ENCODE measurements at regions not wholly inside any gene's neighbourhood (a gene's known extent, or its start where the extent isn't known, plus 50 kb on each side); places are given as distances from the start of the nearest gene placed in this dataset.

DNA sequence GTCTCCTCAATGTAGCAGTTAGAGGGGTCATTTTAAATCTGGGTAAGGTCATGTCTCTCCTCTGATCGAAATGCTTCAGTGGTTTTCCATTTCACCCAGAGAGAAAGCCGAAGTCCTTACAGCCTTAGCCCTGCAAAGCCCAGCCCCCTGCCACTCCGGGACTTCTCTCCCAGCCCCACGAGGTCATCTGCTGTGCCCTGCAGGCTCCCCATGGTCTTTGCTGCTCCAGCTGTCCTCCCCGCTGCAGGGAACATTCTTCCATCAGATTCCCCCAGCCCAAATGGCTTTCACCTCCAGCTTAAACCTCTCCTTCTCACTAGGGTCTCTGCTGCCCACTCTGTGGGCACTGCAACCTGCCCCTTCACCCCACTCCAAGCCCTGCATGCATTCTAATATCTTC lies 626.5 kb downstream of the NPHP4 start:
- Mint-ChIP-seq H3K27ac (no peak overlapping the region), H3K36me3 (ENCODE audit: low read depth) (0 out of 2 replicates have a peak, but pooled peaks cover under 1% of the 10 kb centered on the region), H3K4me3 (no peak overlapping the region), H3K4me1 (ENCODE audit: low read depth) (no peaks in the 10 kb centered on the region), H3K9me3 (peaks cover 81% of the 10 kb centered on the region), H3K27me3 (ENCODE audit: insufficient read depth) (peaks cover 2% of the 10 kb centered on the region)
- TF ChIP-seq, protein P1, sequence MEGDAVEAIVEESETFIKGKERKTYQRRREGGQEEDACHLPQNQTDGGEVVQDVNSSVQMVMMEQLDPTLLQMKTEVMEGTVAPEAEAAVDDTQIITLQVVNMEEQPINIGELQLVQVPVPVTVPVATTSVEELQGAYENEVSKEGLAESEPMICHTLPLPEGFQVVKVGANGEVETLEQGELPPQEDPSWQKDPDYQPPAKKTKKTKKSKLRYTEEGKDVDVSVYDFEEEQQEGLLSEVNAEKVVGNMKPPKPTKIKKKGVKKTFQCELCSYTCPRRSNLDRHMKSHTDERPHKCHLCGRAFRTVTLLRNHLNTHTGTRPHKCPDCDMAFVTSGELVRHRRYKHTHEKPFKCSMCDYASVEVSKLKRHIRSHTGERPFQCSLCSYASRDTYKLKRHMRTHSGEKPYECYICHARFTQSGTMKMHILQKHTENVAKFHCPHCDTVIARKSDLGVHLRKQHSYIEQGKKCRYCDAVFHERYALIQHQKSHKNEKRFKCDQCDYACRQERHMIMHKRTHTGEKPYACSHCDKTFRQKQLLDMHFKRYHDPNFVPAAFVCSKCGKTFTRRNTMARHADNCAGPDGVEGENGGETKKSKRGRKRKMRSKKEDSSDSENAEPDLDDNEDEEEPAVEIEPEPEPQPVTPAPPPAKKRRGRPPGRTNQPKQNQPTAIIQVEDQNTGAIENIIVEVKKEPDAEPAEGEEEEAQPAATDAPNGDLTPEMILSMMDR (IDR thresholded peaks at IDR 0.05), result no peak
- DNase-seq, result no peak

DNA sequence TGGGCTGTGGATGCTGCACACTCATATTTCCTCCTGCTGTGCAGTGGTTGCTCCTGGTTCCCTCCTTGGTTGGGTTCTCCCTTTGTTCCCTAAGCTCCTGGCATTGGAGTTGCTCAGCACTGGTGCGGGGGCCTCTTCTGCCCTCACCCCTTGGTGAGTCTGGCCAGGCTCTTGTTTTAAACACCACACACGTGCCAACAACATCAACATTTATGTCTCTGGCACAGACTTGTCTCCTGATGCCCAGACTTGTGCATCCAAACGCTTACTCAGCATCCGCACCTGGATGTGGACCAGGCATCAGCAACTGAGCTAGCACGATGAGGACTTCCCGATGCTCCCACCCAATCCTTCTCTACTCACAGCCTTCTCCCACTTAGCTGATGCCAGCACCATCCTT lies 627.6 kb downstream of the NPHP4 start:
- Mint-ChIP-seq H3K27ac (no peak overlapping the region), H3K4me1 (ENCODE audit: low read depth) (no peaks in the 10 kb centered on the region), H3K27me3 (ENCODE audit: insufficient read depth) (peaks cover 2% of the 10 kb centered on the region), H3K36me3 (ENCODE audit: low read depth) (peaks cover under 1% of the 10 kb centered on the region; the same call in 1 of the 2 replicates), H3K9me3 (peaks cover 83% of the 10 kb centered on the region), H3K4me3 (no peak overlapping the region)
- TF ChIP-seq, protein P1 (IDR thresholded peaks at IDR 0.05), result no peak
- no peak for DNase-seq

DNA sequence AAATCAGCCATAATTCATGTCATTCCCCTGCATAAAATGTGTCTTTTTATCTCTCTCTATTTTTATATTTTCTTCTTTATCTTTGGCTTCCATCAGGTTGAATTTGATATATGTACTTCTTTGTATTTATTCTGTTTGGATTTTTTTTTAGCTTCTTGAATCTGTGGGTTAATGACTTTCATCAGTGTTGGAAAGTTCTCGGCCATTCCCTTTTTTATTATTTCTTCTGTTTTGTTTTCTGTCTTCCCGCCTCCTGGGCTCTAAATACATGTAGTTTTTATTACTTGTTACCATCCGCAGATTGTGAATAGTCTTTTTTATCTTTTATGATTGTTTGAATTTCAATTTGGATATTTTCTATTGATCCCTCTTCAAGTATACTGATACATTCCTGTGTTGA lies 637.5 kb downstream of the NPHP4 start:
- peaks cover 9% of the 10 kb centered on the region; the same call in 1 of the 2 replicates for H3K36me3 Mint-ChIP-seq (ENCODE audit: low read depth)
- peaks cover 40% of the 10 kb centered on the region for H3K9me3 Mint-ChIP-seq
- H3K4me3 Mint-ChIP-seq, result no peak overlapping the region
- H3K4me1 Mint-ChIP-seq (ENCODE audit: low read depth), result no peaks in the 10 kb centered on the region
- TF ChIP-seq, protein P1 (IDR thresholded peaks at IDR 0.05), result no peak
- DNase-seq, result no peak
- H3K27me3 Mint-ChIP-seq (ENCODE audit: insufficient read depth), result no peaks in the 10 kb centered on the region
- H3K27ac Mint-ChIP-seq, result no peak overlapping the region

DNA sequence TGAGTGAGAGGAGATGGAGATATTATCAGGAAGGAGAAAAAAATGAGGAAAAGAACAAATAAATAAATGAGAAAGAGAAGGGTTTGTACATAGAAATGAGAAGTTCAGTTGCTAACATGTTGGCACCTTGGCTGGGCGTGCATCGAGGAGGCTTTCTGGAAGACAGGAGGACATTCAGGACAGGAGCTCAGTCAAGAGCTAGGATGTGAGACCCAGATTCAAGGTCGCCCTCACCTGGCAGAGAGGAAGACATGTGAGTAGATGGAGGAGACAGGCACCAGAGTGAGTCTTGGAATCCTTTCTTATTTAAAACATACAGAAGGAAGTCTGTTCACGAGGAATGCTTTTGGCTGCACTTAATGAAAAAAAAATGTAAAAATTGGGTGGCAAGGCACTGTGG lies 640.9 kb downstream of the NPHP4 start:
- TF ChIP-seq, protein P1 (IDR thresholded peaks at IDR 0.05), result no peak
- H3K4me1 Mint-ChIP-seq (ENCODE audit: low read depth), result no peaks in the 10 kb centered on the region
- no peaks in the 10 kb centered on the region for H3K27me3 Mint-ChIP-seq (ENCODE audit: insufficient read depth)
- H3K4me3 Mint-ChIP-seq, result no peak overlapping the region
- H3K27ac Mint-ChIP-seq, result no peak overlapping the region
- peaks cover 51% of the 10 kb centered on the region for H3K9me3 Mint-ChIP-seq
- H3K36me3 Mint-ChIP-seq (ENCODE audit: low read depth), result peaks cover 12% of the 10 kb centered on the region; the same call in 1 of the 2 replicates
- DNase-seq, result no peak

DNA sequence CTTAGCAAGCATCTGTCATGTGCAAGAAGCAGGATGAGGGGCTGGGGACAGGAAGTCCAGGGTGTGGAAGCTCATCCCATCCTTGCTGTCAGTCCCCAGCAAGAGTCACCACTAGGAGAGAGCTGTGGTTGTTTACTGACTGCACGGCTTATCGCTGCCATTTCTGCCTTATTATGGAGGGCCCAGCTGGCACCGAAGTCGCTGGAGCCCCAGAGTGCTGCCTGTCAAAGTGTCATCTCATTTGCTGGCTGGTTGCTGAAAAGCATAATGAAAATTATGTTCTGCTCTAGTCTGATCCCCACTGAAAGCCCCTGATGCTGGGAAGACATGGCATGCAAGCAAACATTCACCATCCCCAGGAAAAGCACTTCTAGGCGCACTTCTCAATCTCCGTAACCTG lies 642.7 kb downstream of the NPHP4 start:
- Mint-ChIP-seq H3K27me3 (ENCODE audit: insufficient read depth) (no peaks in the 10 kb centered on the region), H3K9me3 (peaks cover 57% of the 10 kb centered on the region), H3K27ac (no peak overlapping the region), H3K4me1 (ENCODE audit: low read depth) (no peaks in the 10 kb centered on the region), H3K4me3 (no peak overlapping the region), H3K36me3 (ENCODE audit: low read depth) (peaks cover 16% of the 10 kb centered on the region; the same call in 1 of the 2 replicates)
- DNase-seq, result no peak
- TF ChIP-seq, protein P1 (IDR thresholded peaks at IDR 0.05), result no peak
